Fibroblast of skin of abdomen (primary cell): ENCODE measurements at regions not wholly inside any gene's neighbourhood (a gene's known extent, or its start where the extent isn't known, plus 50 kb on each side); places are given as distances from the start of the nearest gene placed in this dataset.

ENCODE experiments used
- DNase-seq: peaks from one replicate; pipeline ENCODE4 v3.0.0-alpha.2; 2013

- no peak for DNase-seq
Observed at GRCh38 chr1:235025422-235025984, 103.1 kb downstream of the TOMM20 start.

DNA sequence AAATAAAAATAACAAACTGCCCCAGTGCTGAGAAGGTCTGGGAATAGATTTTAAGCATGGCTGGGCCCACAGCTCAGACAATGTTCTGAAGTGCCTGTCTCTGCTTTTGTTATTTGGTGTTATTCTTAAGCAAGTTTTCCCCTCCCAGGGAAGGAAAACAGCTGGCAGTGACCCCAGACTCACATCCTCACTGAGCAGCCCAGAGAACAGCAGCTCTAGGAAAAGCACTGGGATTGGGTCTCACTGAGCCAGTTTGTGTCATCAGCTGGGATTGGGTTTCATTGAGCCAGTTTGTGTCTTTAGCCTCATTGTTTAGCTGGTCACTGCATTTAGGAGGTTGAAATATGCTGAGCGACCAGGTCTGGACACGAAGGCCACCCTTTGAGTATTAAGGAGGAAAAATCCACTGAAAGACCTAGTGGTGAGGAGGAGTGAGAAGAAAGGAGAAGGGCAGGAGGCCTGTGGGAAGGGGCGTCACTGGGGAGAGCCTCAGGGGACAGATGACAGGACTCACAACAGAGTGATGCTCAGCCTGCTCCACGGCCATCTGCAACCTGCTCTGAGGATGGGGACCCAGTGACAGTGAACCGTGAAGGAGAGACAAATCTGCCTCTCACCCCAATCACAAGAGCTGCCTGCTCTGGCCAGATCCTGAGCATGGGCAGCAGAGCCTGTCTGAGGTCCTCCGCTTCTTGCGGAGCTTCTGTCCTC is 103.8 kb downstream of the TOMM20 start:
- no peak for DNase-seq

DNA sequence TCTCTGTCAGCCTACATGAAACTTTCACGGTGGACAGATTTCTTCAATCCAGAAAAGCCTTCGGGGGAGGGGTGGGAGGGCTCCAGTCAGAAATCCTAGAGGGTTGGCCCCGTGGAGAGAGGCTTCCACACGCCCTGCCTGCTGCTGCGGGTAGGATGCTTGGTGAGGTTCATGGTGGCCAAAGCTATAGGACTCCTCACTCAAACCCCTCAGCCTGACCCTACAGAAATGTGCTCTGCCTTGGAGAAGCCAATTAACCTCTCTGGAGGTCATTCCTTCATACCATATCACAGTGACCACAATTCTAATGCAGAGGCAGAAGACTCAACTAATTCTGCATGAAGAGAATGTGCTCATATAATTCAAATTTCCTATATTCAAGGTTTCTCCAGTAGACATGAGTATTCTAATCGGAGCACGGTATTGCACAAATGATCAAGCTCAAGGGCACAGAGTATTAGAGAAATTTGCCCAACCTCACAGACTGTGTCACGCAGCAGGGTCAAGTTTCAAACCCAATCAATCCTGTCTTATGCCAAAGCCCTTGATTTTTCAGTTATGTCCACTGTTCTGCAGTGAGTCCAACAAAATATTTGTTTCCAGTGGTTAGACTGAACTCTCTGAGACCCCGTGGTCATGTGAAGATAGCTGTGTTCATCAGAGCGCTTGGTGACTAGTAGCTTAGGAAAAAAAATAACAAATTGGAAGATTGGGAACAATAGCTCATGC is 104.8 kb downstream of the TOMM20 start:
- no peak for DNase-seq

DNA sequence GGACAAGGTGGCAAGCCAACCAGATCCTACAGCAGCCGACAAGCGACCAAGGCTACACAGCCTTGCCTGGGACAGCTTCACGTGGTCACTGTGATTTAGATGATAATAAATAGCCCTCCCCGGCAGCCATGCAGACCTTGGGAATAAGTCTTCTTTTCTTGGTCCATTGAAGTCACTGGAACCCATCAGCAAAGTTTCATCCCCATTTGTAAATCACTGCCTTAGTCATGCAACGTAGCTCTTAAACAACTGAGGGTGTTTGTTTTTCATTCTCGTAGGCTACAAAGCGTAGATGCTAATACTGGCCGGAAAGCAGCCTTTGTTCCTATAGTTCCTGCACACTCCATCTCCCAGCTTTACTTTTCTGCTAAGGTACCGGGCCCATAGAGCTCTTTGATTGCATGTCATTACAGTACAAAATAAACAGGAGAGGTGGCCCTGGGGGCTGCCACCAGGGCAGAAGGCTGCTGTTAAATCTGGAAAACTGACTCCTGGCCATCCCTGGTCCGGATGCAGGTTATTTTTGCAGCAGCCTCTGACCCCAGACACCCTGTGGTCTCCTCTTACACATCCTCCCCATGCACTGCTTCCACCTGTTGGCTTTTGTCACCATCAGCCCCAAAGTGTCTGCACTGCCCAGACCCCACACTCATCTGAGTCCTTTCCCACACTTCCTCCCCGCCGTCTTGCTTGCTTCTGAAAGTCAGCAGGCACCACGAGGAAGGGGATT is 105.5 kb downstream of the TOMM20 start:
- no peak for DNase-seq

GRCh38 chr1:235022341-235022980 is 106.2 kb downstream of the TOMM20 start:
- peak; percentile 50 for DNase-seq

DNA sequence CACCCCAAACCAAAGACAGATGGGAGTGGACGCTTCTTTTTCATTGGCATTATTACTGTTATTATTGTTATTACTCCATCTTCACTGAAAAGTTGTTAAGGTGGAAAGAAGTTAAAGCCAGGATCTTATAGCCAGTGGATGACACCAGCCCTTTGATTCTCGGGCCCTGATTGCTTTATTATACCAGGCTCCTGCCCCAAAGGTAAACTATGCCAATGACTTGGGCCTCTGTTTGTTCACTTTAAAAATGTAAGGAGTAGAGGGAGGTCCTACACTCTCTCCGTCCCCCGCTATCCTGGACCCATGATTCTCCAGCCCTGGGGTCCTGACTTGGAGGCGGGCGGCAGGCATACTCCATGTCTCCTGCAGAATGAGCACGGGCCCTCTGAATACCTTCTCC is 106.8 kb downstream of the TOMM20 start:
- no peak for DNase-seq

DNA sequence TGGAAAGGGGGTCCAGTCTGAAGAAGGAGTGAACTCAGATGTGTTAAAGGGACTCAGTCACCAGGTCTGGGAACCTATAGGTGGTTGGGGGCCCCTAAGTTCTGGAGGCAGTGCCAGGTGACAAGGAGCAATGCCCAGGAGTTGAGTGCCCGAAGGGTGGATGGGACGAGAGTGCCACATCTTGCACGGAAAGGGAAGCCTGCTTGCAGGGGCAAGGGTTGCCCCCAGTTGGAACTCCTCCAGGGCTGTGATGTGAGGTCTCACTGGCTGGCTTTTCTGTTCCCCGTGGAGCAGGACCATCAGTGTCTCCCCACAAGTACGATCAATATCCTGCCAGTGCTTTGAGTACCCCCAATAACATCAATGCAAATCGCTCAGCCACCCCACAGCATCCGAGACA is 107.3 kb downstream of the TOMM20 start:
- DNase-seq, result no peak

DNA sequence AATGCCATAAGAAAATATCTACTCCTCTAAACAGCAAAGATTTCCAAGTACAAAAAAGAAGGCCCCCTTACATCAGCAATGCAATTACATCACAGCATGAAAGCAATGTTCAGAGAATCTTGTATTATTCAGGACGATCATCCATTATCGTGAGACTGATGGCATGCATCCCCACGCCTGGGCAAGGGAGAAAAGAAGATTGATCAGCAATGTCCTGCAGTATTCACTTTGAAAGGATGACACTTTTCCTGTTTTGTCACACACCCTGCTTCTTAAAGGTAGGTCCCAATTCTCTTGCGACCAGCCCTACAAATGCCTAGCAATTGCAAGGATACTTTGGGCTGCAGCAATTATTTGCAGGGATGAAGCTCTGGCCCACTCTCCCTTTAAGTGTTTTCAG is 108.7 kb downstream of the TOMM20 start:
- no peak for DNase-seq

DNA sequence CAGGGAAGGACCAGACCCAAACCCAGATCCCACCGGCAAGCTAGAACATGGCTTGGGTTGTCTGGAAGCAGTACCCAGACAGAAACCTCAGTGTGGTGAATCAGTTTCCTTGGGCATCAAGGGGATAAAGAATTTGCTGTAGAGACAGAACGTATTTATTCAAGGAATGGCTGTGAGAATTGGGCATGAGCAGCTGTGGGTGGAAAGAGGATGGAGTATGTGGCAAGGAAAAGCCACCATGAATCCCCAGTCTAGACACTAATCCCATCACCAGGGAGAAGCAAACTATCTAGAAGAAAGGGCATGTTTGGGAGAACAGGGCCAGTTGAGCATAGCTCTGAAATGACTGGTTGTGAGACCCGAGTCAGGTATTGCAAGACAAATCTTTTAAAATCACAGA is 109.2 kb downstream of the TOMM20 start:
- peak; percentile 50 for DNase-seq

DNA sequence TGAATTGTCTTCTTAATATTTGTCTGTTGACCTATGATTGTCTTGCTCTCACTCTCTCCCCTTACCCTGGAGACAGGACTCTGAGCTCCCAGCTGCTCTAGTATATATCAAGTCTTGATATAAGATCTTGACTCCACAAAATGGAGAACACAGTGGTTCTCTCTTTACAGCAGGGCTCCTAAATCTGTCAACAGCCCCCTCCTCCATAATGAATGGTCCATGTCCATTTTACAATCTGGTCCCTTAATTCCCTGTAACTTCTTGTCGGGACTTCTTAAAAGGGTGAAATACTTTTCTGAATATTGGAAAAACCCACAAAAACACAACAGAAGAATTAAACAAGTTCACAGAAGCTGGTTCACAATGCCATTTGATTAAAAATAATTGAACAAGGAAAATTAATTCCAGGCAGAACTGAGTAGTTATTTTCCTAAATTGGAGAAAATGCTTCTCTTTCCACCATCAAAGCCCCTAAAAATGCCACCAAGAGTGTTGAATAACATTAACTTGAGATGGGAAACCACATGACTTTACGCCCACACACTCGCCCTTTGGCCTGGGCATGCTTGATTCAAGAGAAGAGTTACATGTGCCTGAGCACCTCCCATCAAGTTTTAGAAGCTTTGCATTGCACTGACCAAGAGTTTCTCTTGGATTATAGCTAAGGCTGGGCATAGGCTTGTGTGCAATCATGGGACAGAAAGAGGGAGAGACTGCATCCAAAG is 109.8 kb downstream of the TOMM20 start:
- no peak for DNase-seq

DNA sequence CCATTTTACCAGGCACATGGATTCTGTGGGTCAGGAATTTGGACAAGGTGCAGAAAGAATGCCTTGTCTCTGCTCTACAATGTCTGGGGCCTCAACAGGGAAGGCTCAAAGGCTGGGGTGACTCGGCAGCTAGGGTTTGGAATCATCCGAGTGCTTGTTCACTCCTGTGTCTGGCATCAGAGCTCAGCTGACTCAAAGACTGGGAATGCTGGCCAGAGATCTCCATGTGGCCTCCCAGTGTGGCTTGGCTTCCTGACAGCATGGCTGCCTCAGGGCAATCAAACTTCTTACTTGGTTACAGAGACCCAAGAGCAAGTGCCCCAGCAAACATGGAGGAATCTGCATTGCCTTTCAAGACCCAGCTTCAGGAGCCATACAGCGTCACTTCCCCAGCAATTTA is 110.5 kb downstream of the TOMM20 start:
- DNase-seq, result peak; percentile 99

GRCh38 chr1:235017719-235018118 is 110.9 kb downstream of the TOMM20 start:
- DNase-seq, result peak; percentile 63

- DNase-seq, result no peak
Observed at GRCh38 chr1:235017191-235017590, 111.4 kb downstream of the TOMM20 start.

DNA sequence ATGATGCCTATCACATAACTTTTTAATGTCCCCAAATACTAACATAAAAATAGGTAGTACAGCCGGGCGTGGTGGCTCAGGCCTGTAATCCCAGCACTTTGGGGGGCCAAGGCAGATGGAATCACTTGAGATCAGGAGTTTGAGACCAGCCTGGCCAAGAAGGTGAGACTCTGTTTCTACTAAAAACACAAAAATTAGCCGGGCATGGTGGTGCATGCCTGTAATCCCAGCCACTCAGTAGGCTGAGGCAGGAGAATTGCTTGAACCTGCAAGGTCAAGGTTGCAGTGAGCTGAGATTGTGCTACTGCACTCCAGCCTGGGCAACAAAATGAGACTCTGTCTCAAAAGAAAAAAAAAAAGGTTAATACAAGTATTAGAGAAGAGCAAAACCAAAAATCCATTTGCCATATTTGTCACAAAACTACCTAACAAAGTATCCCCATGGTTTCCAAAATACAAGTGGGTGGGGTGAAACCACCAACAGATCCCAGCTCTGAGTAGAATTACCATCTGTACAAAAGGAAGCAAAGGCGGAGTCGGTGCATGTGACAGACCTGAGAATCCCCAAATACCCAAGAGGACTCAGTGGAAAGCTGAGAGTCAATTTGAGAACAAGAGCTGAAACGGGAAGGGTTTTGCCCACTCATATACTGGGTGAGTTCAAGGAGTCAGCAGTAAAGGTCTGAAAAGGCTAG is 113.2 kb downstream of the TOMM20 start:
- DNase-seq, result no peak

GRCh38 chr1:235014756-235015155 is 113.9 kb downstream of the TOMM20 start:
- no peak for DNase-seq

- DNase-seq, result no peak
Observed at GRCh38 chr1:235013512-235013911, 115.1 kb downstream of the TOMM20 start.

GRCh38 chr1:235012436-235013210 is 116.0 kb downstream of the TOMM20 start:
- no peak for DNase-seq

DNA sequence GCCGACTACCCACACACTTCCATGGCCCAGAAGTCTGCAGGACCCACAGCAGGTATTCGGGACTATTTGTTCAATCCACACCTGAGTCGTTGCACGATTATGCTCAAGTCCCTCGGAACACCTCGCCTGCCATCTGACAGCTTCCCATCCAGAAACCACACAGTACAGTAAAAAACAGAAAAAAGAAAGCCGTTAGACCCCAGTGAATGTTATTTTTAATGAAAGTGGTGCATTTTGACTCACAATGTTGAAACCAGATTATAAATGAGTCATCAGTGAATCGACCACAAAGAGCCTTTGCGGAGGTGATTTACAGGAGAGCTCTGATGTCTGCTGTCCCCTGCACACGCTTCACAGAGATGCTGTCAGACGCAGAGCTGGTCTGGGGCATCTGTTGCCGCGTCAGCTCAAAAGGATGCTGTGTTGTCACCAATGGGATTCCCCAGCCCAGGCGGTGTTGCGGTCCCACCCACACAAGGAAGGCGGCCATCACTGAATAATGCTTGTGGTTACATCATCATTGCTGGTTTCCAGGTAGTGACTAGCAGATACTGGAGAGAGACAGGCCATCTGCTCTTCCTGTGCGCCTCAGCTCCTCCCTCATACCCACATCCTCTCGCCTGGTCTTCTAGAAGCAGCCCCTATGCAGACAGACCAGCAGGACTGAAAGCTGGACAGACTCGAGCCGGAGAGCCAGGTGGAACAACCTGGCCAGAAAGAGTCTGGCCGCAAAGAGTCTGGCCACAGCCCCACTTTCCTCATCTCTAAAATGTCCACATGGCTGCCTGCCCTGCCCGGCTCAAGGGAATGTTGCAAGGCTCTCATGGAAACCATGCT is 116.8 kb downstream of the TOMM20 start:
- DNase-seq, result peak; percentile 100

GRCh38 chr1:235011064-235011598 is 117.5 kb downstream of the TOMM20 start:
- no peak for DNase-seq
